HepG2 (cell line): ENCODE measurements at regions not wholly inside any gene's neighbourhood (a gene's known extent, or its start where the extent isn't known, plus 50 kb on each side); places are given as distances from the start of the nearest gene placed in this dataset.

Experiments used
- ATAC-seq: fragments of 200-7000 bp; cut with Tn5 transposase; 3 replicates; pipeline ENCODE4 v1.9.1; 2020; ENCODE audit warnings: mild to moderate bottlenecking, moderate library complexity
- BruUV-seq: library from RNA; stranded (reverse); fragments of 400-500 nt; replicated peaks from 2 replicates; lab custom pipeline; 2021; lab: Mats Ljungman, UMichigan
- CTCF ChIA-PET: fragments of 300-600 bp; formaldehyde crosslinking; extraction: SDS; loops from one replicate; lab custom pipeline; 2021; ENCODE audit warnings: low total read pairs, inconsistent platforms, low intra/inter-chr PET ratio; lab: Yijun Ruan, JAX
- POLR2A ChIA-PET: fragments of 350-600 bp; sonication (Branson Sonifier 250); formaldehyde crosslinking; loops from one replicate; lab custom pipeline; 2020; ENCODE audit warnings: antibody characterized with exemption, inconsistent platforms; lab: Yijun Ruan, JAX
- DNase-seq: peaks from one replicate; pipeline ENCODE4 v3.0.0-alpha.2; 2015; ENCODE audit warnings: low spot score
- FAIRE-seq: peaks from 3 replicates; lab custom pipeline; 2011; peaks lifted over from hg19 to GRCh38; lab: Jason Lieb, UNC
- H2AFZ ChIP-seq: one replicate; pipeline ENCODE4 v1.6.1; 2011; ENCODE audit warnings: low read length, inconsistent platforms
- H3K27ac ChIP-seq: fragments of 300-600 bp; 3 replicates; pipeline ENCODE4 v1.8.0; 2011; ENCODE audit warnings: mixed run types, mild to moderate bottlenecking, mixed read lengths, low read length, inconsistent platforms; ENCODE audit not compliant: insufficient read depth; ENCODE audit errors: extremely low read length
- H3K27me3 ChIP-seq, 2 experiments: fragments of 200-600 bp in 1 of 2; 2 replicates in 1 of 2; 3 replicates in 1 of 2; pipeline versions ENCODE4 v1.6.0 to v1.8.0; 2011; ENCODE audit warnings: low read length in 2 of 2, mild to moderate bottlenecking in 2 of 2, moderate library complexity in 2 of 2, inconsistent platforms in 1 of 2; ENCODE audit not compliant: insufficient read depth in 2 of 2, control insufficient read depth in 1 of 2
- H3K36me3 ChIP-seq, 2 experiments: fragments of 200-600 bp in 1 of 2; replicated peaks in 1 of 2; 2 replicates in 1 of 2; 3 replicates in 1 of 2; pipeline versions ENCODE4 v1.5.1 to v1.8.0; 2011; ENCODE audit warnings: low read length in 2 of 2, inconsistent platforms in 1 of 2; ENCODE audit not compliant: insufficient read depth in 2 of 2, control insufficient read depth in 1 of 2
- H3K4me1 ChIP-seq: 2 replicates; pipeline ENCODE4 v1.5.1; 2012; ENCODE audit warnings: low read length, inconsistent platforms; ENCODE audit not compliant: insufficient read depth
- H3K4me2 ChIP-seq: 2 replicates; pipeline ENCODE4 v1.6.0; 2011; ENCODE audit warnings: low read depth, low read length, inconsistent platforms
- H3K4me3 ChIP-seq, 3 experiments: fragments of 200-600 bp in 1 of 3; sonication (generic), shearing (Covaris generic) in 1 of 3; replicated peaks in 1 of 3; 2 replicates each; pipeline ENCODE4 v1.5.1; 2011 to 2016; ENCODE audit warnings: low read length in 3 of 3, inconsistent platforms in 2 of 3, low read depth in 2 of 3, mild to moderate bottlenecking in 2 of 3, control low read depth in 1 of 3, mixed read lengths in 1 of 3; ENCODE audit not compliant: insufficient read depth in 1 of 3
- H3K79me2 ChIP-seq: one replicate; pipeline ENCODE4 v1.6.1; 2011; ENCODE audit warnings: low read length, inconsistent platforms; ENCODE audit not compliant: insufficient read depth
- H3K9ac ChIP-seq: 2 replicates; pipeline ENCODE4 v1.6.0; 2011; ENCODE audit warnings: mild to moderate bottlenecking, low read depth, low read length, inconsistent platforms; ENCODE audit not compliant: insufficient read depth
- H3K9me3 ChIP-seq: 2 replicates; pipeline ENCODE4 v1.5.1; 2012; ENCODE audit warnings: mild to moderate bottlenecking, low read length
- H4K20me1 ChIP-seq: 2 replicates; pipeline ENCODE4 v1.6.0; 2011; ENCODE audit warnings: inconsistent platforms, mild to moderate bottlenecking, low read length, moderate library complexity; ENCODE audit not compliant: insufficient read depth
- HBP1 ChIP-seq: IDR thresholded peaks from 2 replicates; pipeline ENCODE4 v1.6.1; 2016; ENCODE audit warnings: low read depth, control low read depth
- HNF1B ChIP-seq: sonication (generic); formaldehyde crosslinking; IDR thresholded peaks from 2 replicates; pipeline ENCODE4 v1.5.1; 2020; ENCODE audit warnings: mild to moderate bottlenecking, moderate library complexity, missing genetic modification reagents
- SMARCE1 ChIP-seq: fragments of 450-650 bp; IDR thresholded peaks from 2 replicates; pipeline ENCODE4 v1.6.1; 2017; ENCODE audit warnings: borderline replicate concordance
- STAT6 ChIP-seq: sonication (generic); formaldehyde crosslinking; IDR thresholded peaks from 2 replicates; pipeline ENCODE4 v1.4.0; 2020; ENCODE audit warnings: missing genetic modification reagents, mild to moderate bottlenecking, borderline replicate concordance
- ZFP62 ChIP-seq: sonication (generic); formaldehyde crosslinking; IDR thresholded peaks from 2 replicates; pipeline ENCODE4 v1.4.0; 2020; ENCODE audit warnings: missing genetic modification reagents
- WGBS: methylation state at CpG from one replicate; pipeline ENCODE4 v1.1.6; 2017; ENCODE audit warnings: low lambda C conversion rate; 5-methylcytosine and 5-hydroxymethylcytosine counted together
- in situ Hi-C: cut with HindIII; loops from 2 replicates; pipeline ENCODE4 v1.10.0; 2017; ENCODE audit warnings: low pct_unique_long_range_greater_than_20kb; ENCODE audit not compliant: extremely low pct_ligation_motif_present
- intact Hi-C: fragments of 100-400 bp; cut with micrococcal nuclease; formaldehyde crosslinking; loops from one replicate; pipeline ENCODE4 v1.10.0; 2022; ENCODE audit not compliant: unreplicated experiment

- no TSS peak for BruUV-seq
- Histone ChIP-seq H3K79me2 (no peaks in the 10 kb centered on the region), H3K4me1 (no peaks in the 10 kb centered on the region), H2AFZ (no peak overlapping the region), H3K27ac (no peak overlapping the region), H3K36me3 (no peaks in the 10 kb centered on the region), H3K9ac (no peak overlapping the region), H3K4me2 (no peak overlapping the region), H3K4me3 (no peak overlapping the region), H4K20me1 (no peaks in the 10 kb centered on the region), H3K27me3 (no peaks in the 10 kb centered on the region), H3K9me3 (no peaks in the 10 kb centered on the region)
- intact Hi-C loops (no loop called here), in situ Hi-C loops (no loop called here)
- 4% methylated on average over 3 of the region's 3 CpGs for WGBS
- ChIA-PET POLR2A (no interaction called here), CTCF (no interaction called here)
- no peak for TF ChIP-seq SMARCE1
- DNase-seq (no peak), ATAC-seq (no peak), FAIRE-seq (no peak)
These were observed 345.5 kb upstream of the TRPC7 start for GRCh38 chr5:136710834-136711233.

GRCh38 chr5:136703706-136704105 is 338.4 kb upstream of the TRPC7 start:
- Histone ChIP-seq H3K9me3 (no peaks in the 10 kb centered on the region), H3K4me3 (no peak overlapping the region), H2AFZ (no peak overlapping the region), H3K36me3 (no peaks in the 10 kb centered on the region), H3K79me2 (no peaks in the 10 kb centered on the region), H3K4me2 (no peak overlapping the region), H3K27me3 (no peaks in the 10 kb centered on the region; a peak in 1 of 5 replicates), H3K27ac (no peak overlapping the region), H3K9ac (no peak overlapping the region), H3K4me1 (no peaks in the 10 kb centered on the region), H4K20me1 (no peaks in the 10 kb centered on the region)
- WGBS = 4% methylated on average over 1 of the region's 1 CpG
- ChIA-PET CTCF (no interaction called here), POLR2A (no interaction called here)
- intact Hi-C loops = no loop called here
- BruUV-seq = no TSS peak
- DNase-seq (no peak), ATAC-seq (no peak), FAIRE-seq (no peak)
- no peak for TF ChIP-seq HBP1
- TF ChIP-seq STAT6 (CRISPR knock-in tag) = no peak
- no peak for TF ChIP-seq HNF1B (CRISPR knock-in tag)
- TF ChIP-seq ZFP62 (CRISPR knock-in tag) = no peak
- in situ Hi-C loops = no loop called here
